K562 (cell line): ENCODE measurements at regions not wholly inside any gene's neighbourhood (a gene's known extent, or its start where the extent isn't known, plus 50 kb on each side); places are given as distances from the start of the nearest gene placed in this dataset.

ENCODE experiments used
- FOXJ3 ChIP-seq: sonication (generic); formaldehyde crosslinking; IDR thresholded peaks from 2 replicates; pipeline ENCODE4 v1.4.0; 2020; ENCODE audit warnings: mild to moderate bottlenecking, missing genetic modification reagents
- GABPA ChIP-seq: fragments of 200-800 bp; sonication (Bioruptor generic); conservative IDR thresholded peaks from 2 replicates; pipeline ENCODE4 v1.6.1; 2016; ENCODE audit warnings: low read depth, missing genetic modification characterization, missing compliant biosample characterization
- POLR2AphosphoS5 ChIP-seq: IDR thresholded peaks from 2 replicates; pipeline ENCODE4 v1.6.1; 2011; ENCODE audit warnings: mild to moderate bottlenecking, low read depth, low read length, moderate library complexity; ENCODE audit not compliant: control insufficient read depth, insufficient read depth
- ZFPM2 ChIP-seq: fragments of 250-450 bp; sonication (Bioruptor Pico); IDR thresholded peaks from 2 replicates; pipeline ENCODE4 v1.5.1; 2022; ENCODE audit warnings: mild to moderate bottlenecking
- ZNF274 ChIP-seq: IDR thresholded peaks from 2 replicates; pipeline ENCODE4 v1.6.1; 2011; ENCODE audit warnings: low read depth, mild to moderate bottlenecking, low read length, moderate library complexity, borderline replicate concordance
- ZNF79 ChIP-seq: fragments of 250-450 bp; sonication (Bioruptor Pico); IDR thresholded peaks from 2 replicates; pipeline ENCODE4 v1.4.0; 2020; ENCODE audit warnings: low read depth, mild to moderate bottlenecking, moderate library complexity

DNA sequence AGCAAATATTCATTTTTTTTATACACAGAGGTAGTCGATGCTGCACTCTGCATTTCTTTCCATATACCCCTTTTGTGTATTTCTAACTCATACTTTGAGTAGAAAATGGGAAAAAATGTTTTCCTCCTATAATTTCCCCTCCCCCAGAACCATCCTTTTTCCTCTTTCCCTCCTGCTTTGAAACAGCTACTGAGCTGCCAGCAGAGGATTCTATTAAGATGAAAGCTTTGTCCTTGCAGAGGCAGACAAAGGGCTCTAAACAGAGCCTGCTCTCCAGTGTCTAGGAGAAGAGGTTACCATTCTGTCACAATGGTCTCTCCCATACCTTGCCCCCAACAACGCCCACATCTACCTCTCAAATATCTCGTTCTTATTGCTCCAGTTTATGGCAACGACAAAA lies 74.6 kb upstream of the OSBPL8 start:
- TF ChIP-seq ZNF274 (no peak), ZFPM2 (CRISPR knock-in tag) (no peak), POLR2AphosphoS5 (no peak), ZNF79 (CRISPR knock-in tag) (no peak), GABPA (tag) (no peak), FOXJ3 (no peak)
